ENCODE measurements at regions not wholly inside any gene's neighbourhood (a gene's known extent, or its start where the extent isn't known, plus 50 kb on each side); places are given as distances from the start of the nearest gene placed in this dataset.

DNA sequence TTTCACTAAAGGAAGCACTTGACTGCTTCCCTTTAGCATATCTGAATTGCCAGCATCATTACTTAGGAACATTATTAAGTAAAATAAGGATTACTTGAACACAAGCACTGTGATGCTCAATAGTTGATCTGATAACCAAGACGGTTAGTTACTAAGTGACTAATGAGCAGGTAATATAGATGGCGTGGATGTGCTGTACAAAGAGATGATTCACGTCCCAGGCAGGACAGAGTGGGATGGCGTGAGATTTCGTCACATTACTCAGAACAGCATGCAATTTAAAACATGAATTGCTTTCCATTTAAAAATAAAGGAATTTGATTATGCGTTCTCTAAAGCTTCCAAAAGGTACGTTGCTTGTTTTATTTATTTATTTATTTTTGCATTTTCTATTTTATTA lies 240.0 kb upstream of the ARHGEF26 start:
- TF ChIP-seq, protein P1, sequence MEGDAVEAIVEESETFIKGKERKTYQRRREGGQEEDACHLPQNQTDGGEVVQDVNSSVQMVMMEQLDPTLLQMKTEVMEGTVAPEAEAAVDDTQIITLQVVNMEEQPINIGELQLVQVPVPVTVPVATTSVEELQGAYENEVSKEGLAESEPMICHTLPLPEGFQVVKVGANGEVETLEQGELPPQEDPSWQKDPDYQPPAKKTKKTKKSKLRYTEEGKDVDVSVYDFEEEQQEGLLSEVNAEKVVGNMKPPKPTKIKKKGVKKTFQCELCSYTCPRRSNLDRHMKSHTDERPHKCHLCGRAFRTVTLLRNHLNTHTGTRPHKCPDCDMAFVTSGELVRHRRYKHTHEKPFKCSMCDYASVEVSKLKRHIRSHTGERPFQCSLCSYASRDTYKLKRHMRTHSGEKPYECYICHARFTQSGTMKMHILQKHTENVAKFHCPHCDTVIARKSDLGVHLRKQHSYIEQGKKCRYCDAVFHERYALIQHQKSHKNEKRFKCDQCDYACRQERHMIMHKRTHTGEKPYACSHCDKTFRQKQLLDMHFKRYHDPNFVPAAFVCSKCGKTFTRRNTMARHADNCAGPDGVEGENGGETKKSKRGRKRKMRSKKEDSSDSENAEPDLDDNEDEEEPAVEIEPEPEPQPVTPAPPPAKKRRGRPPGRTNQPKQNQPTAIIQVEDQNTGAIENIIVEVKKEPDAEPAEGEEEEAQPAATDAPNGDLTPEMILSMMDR (IDR thresholded peaks at IDR 0.05; ENCODE audit: extremely low read depth, missing control alignments): no peak
- DNase-seq (ENCODE audit: low spot score): no peak

DNA sequence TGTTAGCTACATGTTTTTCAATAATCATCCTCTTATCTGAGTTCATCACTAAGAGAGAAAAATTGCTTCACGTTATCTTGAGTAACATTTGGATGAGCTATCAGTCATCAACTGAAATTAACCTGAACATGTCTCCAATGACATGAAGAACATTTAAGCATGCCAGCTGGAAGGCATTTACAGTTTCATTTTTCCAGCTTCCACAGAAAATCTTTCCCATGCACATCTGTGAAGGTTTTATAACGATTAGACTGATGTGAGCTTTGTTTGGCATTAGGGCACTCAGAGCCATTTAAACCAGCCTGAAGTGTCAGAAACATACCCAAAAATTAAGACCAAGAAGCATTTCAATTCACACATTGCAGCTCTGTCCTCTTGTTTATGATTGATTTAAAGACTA lies 235.8 kb upstream of the ARHGEF26 start:
- no peak for DNase-seq (ENCODE audit: low spot score)
- TF ChIP-seq, protein P1 (IDR thresholded peaks at IDR 0.05; ENCODE audit: extremely low read depth, missing control alignments): no peak

DNA sequence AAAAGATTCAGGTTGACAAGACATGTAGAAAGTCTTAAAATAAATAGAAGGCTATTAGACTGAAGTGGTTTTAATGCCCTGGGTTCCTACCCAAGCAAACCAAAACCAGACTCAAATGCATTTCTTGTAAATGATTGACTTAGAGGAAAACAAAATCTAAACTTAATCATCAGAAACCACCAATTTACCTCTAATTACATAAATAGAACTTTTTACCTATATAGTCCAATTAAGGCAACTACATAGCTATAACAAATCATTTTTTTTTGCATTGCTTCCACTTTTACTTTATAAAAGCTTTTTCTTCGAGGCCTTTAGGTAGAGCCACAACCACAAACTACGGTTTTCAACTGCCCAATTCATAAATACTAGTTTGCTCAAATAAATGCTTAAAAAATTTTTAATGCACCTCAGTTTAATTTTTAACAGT lies 231.3 kb upstream of the ARHGEF26 start:
- no peak for DNase-seq (ENCODE audit: low spot score)
- TF ChIP-seq, protein P1 (IDR thresholded peaks at IDR 0.05; ENCODE audit: extremely low read depth, missing control alignments): no peak

DNA sequence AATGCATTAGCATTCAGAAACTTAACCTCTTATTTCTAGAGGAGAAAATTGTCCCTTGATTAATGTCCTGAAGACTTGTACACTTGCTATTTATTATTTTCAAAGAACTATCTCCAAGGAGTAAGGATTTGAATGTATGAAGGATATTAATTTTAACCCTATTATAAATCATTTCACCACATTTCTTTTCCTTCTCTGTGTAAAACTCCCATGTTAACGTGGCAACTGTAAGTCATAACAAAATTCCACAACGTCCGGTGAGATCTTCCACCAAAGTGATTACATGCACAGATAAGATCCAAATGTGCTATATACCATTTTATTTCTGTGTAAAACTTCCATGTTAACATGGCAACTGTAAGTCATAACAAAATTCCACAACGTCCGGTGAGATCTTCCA lies 229.1 kb upstream of the ARHGEF26 start:
- no peak for DNase-seq (ENCODE audit: low spot score)
- TF ChIP-seq, protein P1 (IDR thresholded peaks at IDR 0.05; ENCODE audit: extremely low read depth, missing control alignments): no peak

DNA sequence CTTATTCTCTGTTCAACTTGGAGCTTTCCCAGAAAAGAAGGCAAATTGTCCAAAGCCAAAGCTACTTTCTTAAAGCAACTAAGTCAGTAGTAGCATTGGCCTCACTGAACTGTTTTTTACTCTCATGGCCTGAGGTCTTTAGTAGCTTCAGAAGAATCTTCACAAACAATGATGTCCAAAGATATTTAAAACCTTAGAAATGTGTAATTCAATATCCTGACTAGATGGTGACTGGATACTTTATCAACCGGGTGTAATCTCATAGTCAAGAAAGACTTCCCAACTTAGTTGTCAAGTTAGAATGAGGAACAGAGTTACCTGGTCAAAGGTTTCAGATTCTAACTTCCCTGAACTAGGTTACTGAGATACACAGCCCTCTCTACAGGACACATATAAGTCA lies 226.3 kb upstream of the ARHGEF26 start:
- no peak for DNase-seq (ENCODE audit: low spot score)
- TF ChIP-seq, protein P1 (IDR thresholded peaks at IDR 0.05; ENCODE audit: extremely low read depth, missing control alignments): no peak

DNA sequence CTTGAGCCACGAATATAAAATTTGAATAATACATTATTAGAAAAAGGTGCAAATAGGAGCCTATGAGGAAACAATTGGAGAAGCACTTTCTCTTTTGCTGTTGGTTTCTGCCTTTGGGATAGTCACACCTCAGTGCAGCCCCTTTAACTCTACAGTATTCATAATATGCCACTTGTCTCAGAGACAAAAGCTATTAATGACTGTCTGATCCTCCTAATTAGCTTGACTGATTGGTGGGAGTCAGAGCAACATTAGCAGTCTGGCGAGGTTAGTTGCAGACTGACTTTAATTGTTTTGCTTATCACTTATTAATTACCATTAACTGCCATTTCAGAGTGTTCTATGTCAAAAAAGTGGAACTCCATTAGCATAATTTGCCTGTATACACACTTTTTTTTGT lies 225.0 kb upstream of the ARHGEF26 start:
- TF ChIP-seq, protein P1 (IDR thresholded peaks at IDR 0.05; ENCODE audit: extremely low read depth, missing control alignments): no peak

DNA sequence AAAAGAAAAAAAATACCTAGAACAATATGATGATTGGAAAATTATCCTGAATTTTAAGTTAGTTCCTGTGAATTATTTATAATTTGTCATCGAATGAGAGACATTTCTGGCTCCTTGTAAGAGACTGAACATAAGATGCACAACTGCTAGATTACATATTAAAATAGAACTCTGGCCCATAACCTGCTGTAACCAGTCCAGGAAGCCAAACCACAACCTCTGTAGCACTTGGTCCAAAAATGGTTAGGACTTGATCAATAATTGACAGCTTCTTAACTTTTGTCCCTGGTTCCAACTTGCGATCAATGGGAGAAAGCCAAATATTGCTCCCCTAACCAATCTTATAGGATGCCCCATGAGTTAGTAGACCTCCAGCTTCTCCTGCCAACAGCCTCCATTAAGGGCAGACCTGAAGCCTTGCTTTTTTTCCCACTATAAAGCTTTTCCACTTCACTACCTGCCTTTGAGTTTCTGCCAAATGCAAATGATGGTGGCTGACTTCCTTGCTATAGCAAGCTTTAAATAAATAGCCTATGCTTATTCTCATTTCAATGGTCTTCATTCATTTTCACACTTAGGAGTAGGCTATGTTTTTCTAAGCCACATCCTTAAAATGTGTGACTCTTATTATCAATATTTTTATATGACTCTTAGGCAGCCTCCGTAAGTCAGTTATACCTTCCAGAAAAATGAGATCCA lies 224.0 kb upstream of the ARHGEF26 start:
- TF ChIP-seq, protein P1 (IDR thresholded peaks at IDR 0.05; ENCODE audit: extremely low read depth, missing control alignments): no peak
- DNase-seq (ENCODE audit: low spot score): no peak

More for the DNA sequence above, 225.0 kb upstream of the ARHGEF26 start:
- no peak for DNase-seq (ENCODE audit: low spot score)
